Stimulated activated CD4-positive, alpha-beta T cell treated with anti-CD3 and anti-CD28 coated beads, Interleukin-2, amount 100 ng/mL, for 48 hours (primary cell): ENCODE measurements at regions not wholly inside any gene's neighbourhood (a gene's known extent, or its start where the extent isn't known, plus 50 kb on each side); places are given as distances from the start of the nearest gene placed in this dataset.

ENCODE experiments used
- DNase-seq, 2 donors: peaks; one replicate each; pipeline ENCODE4 v3.0.0-alpha.2; 2020

DNA sequence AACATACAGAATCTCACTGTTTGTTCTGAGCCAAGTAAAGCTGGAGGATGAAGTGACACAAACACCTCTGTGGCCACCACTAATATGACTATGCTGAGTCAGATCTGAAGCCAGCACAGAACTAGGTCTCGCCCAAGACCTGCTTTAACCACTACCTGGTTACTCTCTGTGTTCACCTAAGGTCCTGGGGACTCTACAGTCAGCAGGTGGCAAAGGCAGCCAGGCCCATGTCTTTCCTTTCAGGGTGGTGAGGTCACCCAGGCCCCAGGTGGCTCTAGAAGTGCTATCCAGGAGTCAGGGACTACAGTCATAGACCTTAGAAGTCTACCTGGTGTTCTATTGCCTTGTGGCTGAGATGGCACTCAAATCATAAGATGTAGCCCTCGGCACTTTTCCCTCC lies 287.9 kb upstream of the ARRDC4 start:
- no peak for DNase-seq

DNA sequence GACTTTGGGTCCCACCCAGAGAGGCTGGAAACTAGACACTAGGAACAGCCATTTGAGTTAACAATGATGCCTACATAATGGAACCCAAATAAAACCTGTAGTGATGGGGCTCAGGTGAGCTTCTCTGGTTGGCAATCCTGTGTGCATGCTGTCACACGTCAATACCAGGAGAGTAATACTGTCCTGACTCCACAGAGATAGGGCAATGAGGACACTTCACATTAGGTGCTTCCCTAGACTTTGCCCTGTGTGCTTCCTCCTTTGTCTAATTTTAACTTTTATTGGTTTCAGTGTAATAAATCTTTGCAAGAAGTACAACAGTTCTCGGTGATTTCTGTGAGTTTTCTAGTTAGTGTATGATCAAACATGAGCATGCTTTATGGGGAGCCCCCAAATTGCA lies 281.8 kb upstream of the ARRDC4 start:
- DNase-seq, result no peak

DNA sequence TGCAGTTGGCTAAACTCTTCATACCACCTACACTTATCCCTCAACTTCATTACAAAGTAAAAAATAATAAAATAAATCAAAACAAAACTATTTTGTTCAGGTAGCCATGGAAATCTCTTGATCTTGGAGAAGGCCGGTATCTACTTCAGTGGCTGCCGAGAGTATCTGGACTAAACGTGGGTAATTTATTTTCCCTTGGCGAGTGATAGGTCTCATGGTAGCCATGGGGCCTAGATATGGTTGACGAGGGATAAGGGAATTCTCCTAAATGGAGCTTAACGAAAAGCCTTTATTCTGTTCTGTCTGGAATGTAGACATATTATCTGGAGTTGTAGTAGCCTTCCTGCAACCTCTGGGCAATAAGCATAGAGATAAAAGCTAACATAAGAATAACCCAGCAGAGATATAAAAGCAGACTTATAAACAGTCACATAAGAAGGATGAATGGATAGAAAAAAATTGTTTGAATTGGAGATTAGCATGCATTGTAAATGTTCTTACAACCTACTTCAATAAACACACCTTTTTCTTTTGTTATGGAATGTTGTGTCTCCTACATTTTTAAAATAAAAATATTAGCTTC lies 281.3 kb upstream of the ARRDC4 start:
- DNase-seq, result no peak

DNA sequence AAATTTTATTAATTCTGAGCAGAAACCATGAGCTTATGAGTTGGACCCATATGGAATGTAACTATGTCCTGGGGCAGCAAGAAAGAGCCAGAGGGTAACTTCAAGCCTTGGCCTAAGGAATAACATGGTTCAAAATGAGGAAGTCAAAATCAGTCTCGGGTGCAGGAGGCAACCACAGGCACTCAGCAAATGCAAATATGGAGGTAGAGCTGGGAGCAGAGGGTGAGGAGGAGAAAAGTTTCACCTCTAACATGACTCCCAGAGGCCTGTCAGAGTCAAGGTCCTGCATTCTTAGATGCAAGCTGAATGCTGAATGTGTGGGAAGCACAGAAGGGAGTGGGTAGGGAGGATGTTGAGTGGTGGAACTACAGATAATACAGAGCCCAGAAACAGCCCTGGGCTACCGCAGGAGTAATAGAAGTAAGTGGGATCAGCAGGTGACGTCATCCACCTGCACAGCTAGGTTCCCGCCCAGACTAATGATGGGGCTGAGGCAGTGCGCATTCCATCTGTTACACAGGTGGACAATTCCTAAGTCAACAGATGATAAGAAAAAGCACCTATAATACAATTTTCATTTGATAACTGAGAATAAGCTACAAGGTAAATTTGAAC lies 279.8 kb upstream of the ARRDC4 start:
- no peak for DNase-seq

DNA sequence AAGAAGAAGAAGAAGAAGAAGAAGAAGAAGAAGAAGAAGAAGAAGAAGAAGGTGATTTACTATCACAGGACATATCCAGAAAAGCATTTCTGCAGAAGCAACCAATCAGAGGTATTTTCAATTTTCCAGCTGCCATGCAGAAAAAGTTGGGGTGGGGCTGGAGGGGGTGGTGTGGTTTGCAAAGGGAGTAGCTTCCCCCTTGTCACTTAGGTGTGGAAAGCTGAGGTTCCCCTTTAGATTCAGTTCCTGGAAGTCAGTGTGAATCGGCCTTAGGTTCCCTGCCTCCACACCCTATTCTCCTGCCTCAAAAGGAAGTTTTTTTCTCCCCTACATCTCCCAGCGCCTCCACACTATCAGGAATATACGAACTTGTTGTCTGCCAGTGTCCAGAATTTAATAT lies 276.7 kb upstream of the ARRDC4 start:
- DNase-seq, result no peak

DNA sequence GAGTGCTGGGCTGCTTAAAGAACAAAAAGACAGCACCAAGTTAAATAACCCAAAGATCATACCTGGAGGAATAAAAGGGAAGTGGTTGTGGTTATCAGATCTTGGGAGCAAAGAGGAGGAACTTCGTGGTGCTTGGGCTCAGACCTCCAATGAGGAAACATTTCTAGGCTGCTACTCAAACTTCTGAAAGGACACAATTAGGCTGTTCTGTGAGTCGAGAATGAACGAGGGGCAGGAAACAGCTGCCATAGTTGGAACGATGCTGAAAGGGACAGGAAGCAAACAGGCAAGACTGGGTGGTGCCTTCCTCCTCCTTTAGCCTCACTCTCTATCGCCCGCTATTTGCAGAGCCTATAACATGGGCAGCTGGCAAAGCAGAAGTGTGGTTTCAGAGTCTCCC lies 276.3 kb upstream of the ARRDC4 start:
- no peak for DNase-seq

DNA sequence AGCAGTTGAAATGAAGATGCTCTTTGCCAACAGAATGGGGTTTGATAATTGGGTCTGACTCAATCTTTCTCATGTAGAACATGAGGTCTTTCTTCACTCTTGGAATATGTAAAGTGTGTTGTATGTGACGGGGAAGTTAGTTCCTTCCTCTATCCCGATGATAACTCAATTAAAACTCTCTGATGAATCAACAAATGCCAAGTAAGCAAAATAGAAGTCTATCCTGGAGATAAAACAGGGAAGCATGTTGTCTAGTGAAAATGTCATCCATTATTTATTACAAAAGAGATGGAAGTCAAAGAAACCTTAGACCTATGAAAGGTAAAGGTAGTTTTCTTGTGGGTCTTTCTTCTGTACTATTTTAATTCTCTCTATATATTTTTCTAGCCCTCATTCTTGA lies 274.2 kb upstream of the ARRDC4 start:
- no peak for DNase-seq

DNA sequence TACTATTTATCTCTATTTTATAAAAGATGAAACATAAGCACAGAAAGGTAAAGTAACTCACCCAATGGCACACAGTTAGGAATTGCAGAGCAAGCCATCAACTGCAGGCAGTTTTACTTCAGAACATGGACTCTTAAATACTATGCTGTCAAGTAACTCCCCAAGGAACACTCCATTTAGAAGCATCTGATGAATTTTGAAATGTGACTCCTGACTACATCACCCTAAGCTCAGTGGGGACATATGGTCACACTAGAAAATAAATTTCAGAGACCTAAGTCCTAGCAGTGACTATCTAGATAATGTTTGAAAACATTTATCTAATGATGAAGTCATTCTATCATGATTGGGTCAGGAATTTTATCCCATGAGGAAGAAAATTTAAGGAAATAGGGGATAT lies 272.8 kb upstream of the ARRDC4 start:
- no peak for DNase-seq

DNA sequence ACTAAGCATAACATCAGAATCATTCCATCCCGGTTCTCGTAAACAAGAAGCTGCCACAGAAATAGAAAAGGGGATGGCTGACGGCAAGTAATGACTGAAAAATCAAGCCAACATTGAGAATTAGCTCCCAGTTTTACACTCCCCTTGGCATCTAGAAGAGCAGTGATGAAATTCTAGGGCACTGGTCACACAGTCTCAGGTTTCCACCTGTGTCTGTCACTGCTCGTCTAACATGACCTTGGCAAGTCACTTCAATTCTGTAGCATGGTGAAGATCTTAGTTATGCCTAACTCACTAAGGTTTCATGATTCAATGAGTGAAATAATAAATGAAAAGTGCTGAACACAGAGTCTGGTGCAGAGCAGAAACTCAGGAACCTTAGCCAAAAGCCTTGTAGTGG lies 272.3 kb upstream of the ARRDC4 start:
- DNase-seq, result no peak

DNA sequence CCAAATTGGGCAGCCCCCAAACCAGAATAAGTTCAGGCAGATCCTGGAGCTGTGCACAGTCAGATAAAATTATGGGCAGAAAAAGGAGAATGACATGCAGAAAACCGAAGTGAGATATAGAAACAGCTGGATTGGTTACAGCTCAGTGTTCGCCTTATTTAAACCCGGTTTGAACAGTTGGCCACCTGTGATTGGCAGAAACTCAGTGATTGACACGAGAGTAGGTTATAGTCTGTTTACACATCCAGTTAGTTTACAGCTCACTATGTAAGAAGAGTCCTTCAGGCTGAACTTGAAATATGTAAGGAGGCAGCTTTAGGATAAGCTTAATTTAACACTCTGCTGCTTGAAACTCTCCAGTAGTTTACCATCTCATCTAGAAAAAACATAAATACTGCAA lies 271.6 kb upstream of the ARRDC4 start:
- DNase-seq, result no peak

DNA sequence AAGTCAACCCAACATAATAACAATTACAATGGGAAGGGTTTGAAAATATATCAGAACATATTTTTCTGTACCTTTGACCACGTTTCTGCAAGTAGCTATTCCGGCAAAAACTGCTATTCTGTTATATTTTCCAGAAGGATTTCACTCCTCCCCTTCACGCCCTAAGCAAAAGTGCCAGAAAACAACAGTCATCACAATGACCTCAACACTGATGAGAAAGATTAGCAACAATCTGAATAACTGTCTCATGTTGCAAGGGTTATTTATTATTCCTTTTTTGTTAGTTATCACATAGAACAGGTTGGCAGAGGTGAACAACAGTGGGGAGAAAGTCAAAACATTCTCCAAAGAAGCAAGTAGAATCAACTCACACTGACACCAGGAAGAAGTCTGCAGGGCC lies 269.4 kb upstream of the ARRDC4 start:
- DNase-seq, result no peak

DNA sequence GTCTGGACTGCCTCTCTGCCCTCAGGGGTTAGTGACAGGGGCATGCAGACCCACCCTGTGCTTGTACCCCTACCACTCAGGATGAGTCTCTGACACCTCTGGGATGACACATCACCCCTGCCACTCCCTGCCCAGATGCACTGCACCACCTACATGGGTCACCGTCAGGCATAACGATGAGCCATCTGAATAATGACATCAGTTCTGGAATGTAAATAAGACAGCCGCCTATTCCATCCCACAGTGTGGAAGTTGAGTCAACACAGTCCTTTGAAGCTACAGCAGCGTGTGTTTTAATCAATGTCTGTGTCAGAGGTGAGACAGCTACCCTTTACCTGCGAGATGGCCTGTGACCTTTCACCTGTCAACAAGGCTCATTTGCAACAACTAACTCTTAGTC lies 268.7 kb upstream of the ARRDC4 start:
- no peak for DNase-seq

DNA sequence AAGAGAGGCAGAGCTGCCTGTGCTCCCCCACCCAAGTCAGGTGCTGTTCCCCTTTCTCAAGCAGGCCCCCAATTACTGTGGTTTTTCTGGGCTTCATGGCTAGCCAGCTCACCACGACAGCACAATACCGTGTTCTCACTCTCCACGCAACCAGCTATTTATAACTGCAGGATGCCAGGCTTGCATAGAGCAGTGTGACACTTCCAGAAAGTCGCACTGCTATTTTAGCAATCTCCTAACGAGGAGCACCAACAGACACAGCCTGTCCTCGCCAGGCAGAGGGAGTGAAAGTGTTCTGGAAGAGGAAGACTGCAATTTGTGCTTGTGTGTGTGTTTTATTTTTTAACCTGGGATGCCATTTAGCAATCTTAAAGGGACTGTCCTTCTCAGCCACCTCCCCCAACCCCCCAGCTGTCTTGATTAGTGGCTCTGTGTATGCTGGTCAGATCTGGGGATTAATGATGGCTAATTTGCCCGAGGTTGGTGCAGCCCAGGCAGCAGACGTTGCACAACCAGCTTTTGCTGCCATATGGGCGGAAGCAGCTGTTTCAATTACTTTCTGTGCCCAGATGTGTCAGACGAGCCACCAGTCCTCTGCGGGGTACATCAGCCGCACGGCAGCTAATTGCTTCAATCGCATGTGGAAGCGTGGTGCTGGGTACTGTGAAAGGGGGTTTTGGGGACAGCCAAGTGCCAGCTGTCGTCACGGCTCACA lies 268.0 kb upstream of the ARRDC4 start:
- DNase-seq, result no peak

DNA sequence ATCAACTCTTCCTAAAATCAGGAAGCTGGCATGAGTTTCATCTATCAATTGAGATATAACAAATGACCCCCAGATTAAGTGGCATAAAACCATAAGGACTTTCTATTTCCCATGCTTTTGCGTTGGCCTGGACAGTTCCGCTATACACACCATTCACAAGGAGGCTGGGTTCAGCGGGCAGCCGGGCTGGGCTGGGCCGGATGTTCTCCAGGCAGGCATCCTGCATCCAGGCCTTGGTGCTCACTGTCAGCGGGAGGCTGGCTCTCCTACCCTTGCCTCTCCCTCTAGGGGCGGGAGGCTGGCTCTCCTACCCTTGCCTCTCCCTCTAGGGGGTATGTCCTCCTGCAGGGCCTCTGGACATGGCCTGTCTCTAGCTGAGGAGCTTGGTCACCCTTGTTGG lies 266.0 kb upstream of the ARRDC4 start:
- DNase-seq, result no peak

DNA sequence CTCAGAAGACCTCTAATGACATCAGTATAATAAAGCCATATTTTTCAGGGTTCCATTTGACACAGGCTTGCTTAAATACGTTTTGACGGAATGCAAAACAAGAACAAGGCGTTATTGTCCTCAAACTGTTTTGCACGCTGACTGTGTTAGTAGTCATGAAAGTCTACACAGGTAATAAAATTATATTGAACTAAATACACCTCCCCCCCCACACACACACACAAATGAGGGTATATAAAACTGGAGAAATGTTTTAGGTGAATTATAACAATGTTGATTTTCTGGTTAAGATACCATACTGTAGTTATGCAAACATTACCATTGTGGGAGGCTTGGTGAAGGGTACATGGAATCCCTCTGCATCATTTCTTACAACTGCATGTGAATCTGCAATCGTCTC lies 257.1 kb upstream of the ARRDC4 start:
- no peak for DNase-seq

DNA sequence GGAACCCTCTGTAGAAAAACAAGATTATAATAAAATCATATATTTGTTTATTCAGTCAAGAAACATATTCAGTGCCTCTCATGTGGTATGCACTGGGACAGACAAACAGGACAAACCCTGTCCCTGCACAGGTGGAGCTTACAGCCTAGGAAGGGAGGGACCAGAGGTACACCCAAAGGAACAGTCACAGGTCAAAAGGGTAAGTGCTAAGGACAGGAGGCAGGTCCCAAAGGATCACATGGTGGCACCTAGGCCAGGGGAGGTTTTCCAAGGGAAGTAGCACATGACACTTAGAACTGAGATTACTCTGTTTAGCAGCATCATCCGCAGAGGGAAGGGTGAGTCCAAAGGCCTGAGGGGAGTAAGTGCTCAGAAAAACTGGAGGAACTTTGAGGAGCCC lies 254.4 kb upstream of the ARRDC4 start:
- no peak for DNase-seq

DNA sequence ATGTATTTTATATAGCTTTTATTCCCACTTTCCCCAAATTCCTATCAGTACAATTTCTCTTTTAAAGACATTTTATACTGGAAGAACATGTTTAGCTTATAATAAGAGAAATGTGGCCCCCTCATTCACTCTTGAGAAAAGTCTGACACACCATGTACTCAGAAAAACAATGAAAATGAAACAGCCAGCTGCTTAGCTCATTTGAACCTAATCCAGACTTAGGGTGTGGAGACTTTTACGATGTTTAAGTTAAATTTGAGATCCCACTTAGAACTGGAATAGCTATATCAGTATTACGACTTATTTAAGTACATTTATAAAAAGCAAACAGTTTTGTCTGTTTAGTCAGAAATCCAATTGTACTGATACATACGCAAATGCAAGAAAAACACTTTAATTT lies 252.3 kb upstream of the ARRDC4 start:
- DNase-seq, result no peak

DNA sequence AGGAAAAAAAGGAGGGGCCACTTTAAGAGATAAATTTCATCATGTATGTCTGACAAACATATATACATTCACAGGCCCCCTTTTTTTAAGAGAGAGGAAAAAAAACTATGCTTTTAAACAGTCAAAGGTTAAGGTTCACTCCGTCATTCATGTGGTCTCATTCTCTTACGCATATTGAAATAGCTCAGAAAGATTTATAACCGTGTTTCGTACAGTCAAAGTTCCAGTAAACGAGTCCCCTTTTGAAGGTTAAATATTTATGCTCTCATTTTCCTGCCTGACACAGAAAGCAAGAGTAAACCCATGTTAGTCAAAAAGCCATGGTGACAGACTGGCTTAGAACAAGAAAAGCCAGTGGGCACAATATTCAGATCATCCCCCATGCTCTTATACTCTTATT lies 248.0 kb upstream of the ARRDC4 start:
- DNase-seq, result no peak

DNA sequence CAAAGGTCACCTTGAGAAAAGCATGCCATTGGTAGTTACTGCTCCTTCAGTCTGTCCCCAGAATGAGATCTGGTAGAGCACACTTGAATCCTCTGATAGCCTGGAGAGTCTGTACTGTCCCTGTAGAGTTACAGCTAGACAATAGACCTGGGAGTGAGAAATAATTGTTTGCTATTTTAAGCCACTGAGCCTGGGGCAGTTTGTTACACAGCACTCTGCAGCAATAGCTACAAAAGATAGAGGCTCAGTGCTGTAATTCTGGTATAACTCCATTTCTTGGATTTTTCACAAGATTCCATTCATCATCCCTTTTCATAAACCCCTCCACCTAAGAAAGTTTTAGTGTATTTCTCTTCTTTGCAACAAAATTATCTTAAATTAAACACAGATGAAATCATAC lies 242.7 kb upstream of the ARRDC4 start:
- no peak for DNase-seq

DNA sequence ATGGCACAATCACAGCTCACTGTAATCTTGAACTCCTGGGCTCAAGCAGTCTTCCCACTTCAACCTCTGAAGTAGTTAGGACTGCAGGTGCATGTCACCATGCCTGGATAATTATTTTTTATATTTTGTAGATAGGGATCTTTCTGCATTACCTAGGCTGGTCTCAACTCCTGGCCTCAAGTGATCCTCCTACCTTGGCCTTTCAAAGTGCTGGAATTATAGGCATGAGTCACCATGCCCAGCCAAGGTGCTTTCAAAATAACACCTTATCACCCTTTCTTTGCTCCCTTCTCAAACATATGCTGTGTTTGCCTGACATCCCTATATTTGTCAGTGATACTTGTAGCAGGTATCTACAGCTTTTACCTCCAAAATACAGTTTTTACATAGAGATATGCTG lies 242.0 kb upstream of the ARRDC4 start:
- no peak for DNase-seq

DNA sequence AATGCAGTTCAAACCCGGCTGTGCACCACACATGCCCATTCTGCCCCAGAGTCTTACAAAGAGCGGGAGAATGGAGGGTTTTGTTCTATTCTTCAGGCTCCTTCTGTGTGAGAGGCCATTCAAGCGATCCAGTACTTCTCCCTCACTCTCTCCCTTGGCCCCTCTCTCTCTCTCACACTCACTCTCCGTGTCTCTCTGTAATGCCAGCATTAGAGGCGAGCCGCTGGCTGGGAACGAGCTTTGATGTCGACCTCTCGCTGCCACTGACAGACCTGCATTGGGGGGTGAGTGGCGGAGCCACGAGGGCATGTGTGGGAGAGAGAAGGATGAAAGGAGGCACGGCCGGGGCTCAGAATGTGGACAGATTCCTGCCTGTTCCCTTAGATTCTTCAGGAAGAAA lies 231.7 kb upstream of the ARRDC4 start:
- no peak for DNase-seq

DNA sequence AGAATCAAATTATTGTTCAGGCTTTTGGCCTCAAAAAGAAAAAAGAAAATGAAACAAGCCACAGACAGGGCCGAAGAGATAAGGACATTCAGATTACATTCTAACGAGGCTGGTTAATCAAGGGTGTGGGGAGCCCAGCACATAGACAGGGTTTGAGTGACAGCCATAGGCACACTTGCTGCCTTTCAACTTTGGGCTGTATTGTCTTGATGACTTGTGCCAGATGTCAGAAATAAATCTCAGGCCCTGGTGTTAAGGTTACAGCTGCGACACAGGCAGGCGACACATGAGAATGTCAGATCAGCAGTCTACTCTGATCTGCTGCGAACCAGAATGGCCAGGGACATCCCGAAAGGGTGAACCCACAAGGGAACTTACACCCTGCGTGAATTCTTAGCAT lies 231.2 kb upstream of the ARRDC4 start:
- DNase-seq, result no peak

DNA sequence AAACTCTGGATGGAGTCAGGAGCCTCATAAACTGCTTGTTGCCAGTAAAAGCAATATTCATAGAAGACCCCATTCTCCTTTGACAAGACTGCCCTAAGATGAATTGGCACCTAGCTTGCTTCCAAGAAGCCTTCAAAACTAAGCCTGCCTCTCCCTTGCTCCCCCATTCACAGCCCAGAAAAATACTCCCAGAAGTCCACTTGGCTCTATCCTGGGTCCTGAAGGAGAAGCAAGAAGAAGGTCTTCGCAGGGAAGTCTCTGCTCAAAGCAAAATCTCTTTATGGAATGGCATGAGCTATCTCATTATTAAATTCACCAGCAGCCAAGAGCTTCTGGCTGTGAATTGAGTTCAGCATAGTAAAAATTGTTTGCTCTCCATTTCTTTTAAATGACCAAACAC lies 230.2 kb upstream of the ARRDC4 start:
- DNase-seq, result no peak

DNA sequence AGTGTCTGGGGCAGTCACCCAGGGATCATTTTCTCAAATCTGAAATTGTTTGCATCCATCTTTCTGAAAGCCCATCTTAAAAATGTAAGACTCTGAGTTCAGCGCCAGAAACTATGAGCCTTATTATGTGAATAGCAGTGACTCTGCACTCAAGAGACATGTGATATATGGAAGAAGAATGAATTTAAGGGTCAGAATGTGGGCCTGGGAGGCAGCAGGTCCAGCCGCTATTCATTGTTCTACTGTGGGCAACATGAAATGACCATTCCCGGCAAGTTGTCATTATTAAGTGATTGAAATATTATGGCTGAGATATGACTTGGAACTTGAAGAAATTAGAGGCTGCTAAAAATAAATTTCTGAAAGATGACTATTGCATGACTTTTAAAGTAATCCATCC lies 228.6 kb upstream of the ARRDC4 start:
- no peak for DNase-seq

DNA sequence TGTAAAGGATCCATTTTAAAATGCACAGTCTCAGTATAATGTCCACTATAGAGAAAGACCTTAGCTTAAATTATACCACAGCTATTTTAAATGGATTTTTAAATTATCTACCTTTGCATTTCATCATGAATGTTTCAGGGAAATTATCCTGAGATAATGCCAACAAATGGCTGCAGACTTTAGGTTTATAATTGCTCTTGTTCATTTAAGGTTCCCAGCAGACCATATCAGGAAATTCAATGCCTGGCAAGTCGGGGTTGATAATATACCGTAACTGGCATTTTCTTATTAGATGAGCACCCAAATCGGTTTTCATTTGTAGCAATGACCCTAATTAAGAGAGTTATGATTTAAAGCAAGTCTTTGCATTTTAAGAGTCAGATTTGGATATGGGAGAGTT lies 227.1 kb upstream of the ARRDC4 start:
- DNase-seq, result no peak
